Liver (tissue), 8 donors: ENCODE measurements at regions not wholly inside any gene's neighbourhood (a gene's known extent, or its start where the extent isn't known, plus 50 kb on each side); places are given as distances from the start of the nearest gene placed in this dataset.

Experiments
- DNase-seq: peaks from one replicate; pipeline ENCODE4 v3.0.0-alpha.2; 2017; ENCODE audit warnings: low spot score
- H3K27ac ChIP-seq, 2 donors: one replicate each; pipeline ENCODE4 v1.7.0; 2013; ENCODE audit warnings: inconsistent platforms in 2 of 2, low read length in 2 of 2, control low read depth in 1 of 2, low read depth in 1 of 2, mild to moderate bottlenecking in 1 of 2
- H3K27me3 ChIP-seq, 4 donors: one replicate each; pipeline versions ENCODE4 v1.6.1 to v1.7.0; 2013; ENCODE audit warnings: low read length in 3 of 4, inconsistent platforms in 1 of 4, mild to moderate bottlenecking in 1 of 4, moderate library complexity in 1 of 4; ENCODE audit not compliant: control insufficient read depth in 4 of 4, insufficient read depth in 4 of 4
- H3K36me3 ChIP-seq, 4 donors: one replicate each; pipeline versions ENCODE4 v1.6.1 to v1.7.0; 2013; ENCODE audit warnings: low read length in 3 of 4, mild to moderate bottlenecking in 3 of 4, low read depth in 1 of 4, moderate library complexity in 1 of 4; ENCODE audit not compliant: control insufficient read depth in 4 of 4, insufficient read depth in 3 of 4
- H3K4me1 ChIP-seq, 4 donors: one replicate each; pipeline versions ENCODE4 v1.6.1 to v1.7.0; 2013; ENCODE audit warnings: low read length in 3 of 4, mild to moderate bottlenecking in 3 of 4, moderate library complexity in 1 of 4; ENCODE audit not compliant: control insufficient read depth in 4 of 4, insufficient read depth in 4 of 4
- H3K4me3 ChIP-seq, 3 donors: one replicate each; pipeline versions ENCODE4 v1.6.1 to v1.7.0; 2013; ENCODE audit warnings: low read length in 3 of 3, control low read depth in 1 of 3, low read depth in 1 of 3, mild to moderate bottlenecking in 1 of 3
- H3K9ac ChIP-seq, 2 donors: one replicate each; pipeline ENCODE4 v1.7.0; 2013; ENCODE audit warnings: low read length in 2 of 2, mild to moderate bottlenecking in 2 of 2, moderate library complexity in 2 of 2, control low read depth in 1 of 2, low read depth in 1 of 2
- H3K9me3 ChIP-seq, 4 donors: one replicate each; pipeline versions ENCODE4 v1.6.1 to v1.7.0; 2013; ENCODE audit warnings: low read length in 3 of 4; ENCODE audit not compliant: control insufficient read depth in 4 of 4
- ATF3 ChIP-seq: IDR thresholded peaks from 2 replicates; pipeline ENCODE4 v1.6.1; 2016; ENCODE audit warnings: antibody characterized with exemption
- CTCF ChIP-seq: fragments of 150-350 bp; IDR thresholded peaks from 2 replicates; pipeline ENCODE4 v1.5.1; 2017; ENCODE audit warnings: improper control_type of control experiment, low read depth, low read length; ENCODE audit not compliant: missing input control
- EGR1 ChIP-seq, 2 donors: IDR thresholded peaks; 2 replicates each; pipeline ENCODE4 v1.6.1; 2016 to 2018; ENCODE audit warnings: antibody characterized with exemption in 2 of 2, low read depth in 2 of 2
- FOXA1 ChIP-seq: IDR thresholded peaks from 2 replicates; pipeline ENCODE4 v1.6.1; 2016; ENCODE audit warnings: antibody characterized with exemption
- FOXA2 ChIP-seq: IDR thresholded peaks from 2 replicates; pipeline ENCODE4 v1.6.1; 2016; ENCODE audit warnings: antibody characterized with exemption
- GABPA ChIP-seq, 2 donors: IDR thresholded peaks in 1 of 2; conservative IDR thresholded peaks in 1 of 2; 2 replicates each; pipeline ENCODE4 v1.6.1; 2016; ENCODE audit warnings: antibody characterized with exemption in 2 of 2, mild to moderate bottlenecking in 1 of 2, moderate library complexity in 1 of 2
- HNF4A ChIP-seq, 2 donors: conservative IDR thresholded peaks; 2 replicates each; pipeline ENCODE4 v1.6.1; 2016; ENCODE audit warnings: antibody characterized with exemption in 2 of 2, mild to moderate bottlenecking in 2 of 2
- HNF4G ChIP-seq: IDR thresholded peaks from 2 replicates; pipeline ENCODE4 v1.6.1; 2016; ENCODE audit warnings: antibody characterized with exemption
- JUND ChIP-seq, 2 donors: IDR thresholded peaks; 2 replicates each; pipeline ENCODE4 v1.6.1; 2016; ENCODE audit warnings: antibody characterized with exemption in 2 of 2
- NR2F2 ChIP-seq: IDR thresholded peaks from 2 replicates; pipeline ENCODE4 v1.6.1; 2016; ENCODE audit warnings: antibody characterized with exemption
- RAD21 ChIP-seq, 2 donors: IDR thresholded peaks; 2 replicates each; pipeline ENCODE4 v1.6.1; 2016; ENCODE audit warnings: antibody characterized with exemption in 2 of 2, mild to moderate bottlenecking in 2 of 2
- REST ChIP-seq: IDR thresholded peaks from 2 replicates; pipeline ENCODE4 v1.6.1; 2016; ENCODE audit warnings: antibody characterized with exemption, mild to moderate bottlenecking
- RXRA ChIP-seq, 2 donors: IDR thresholded peaks; 2 replicates each; pipeline ENCODE4 v1.6.1; 2017 to 2018; ENCODE audit warnings: antibody characterized with exemption in 2 of 2, mild to moderate bottlenecking in 1 of 2
- SP1 ChIP-seq: IDR thresholded peaks from 2 replicates; pipeline ENCODE4 v1.6.1; 2018; ENCODE audit warnings: antibody characterized with exemption, mild to moderate bottlenecking
- TAF1 ChIP-seq: conservative IDR thresholded peaks from 2 replicates; pipeline ENCODE4 v1.6.1; 2016; ENCODE audit warnings: antibody characterized with exemption, mild to moderate bottlenecking
- YY1 ChIP-seq: IDR thresholded peaks from 2 replicates; pipeline ENCODE4 v1.6.1; 2016; ENCODE audit warnings: antibody characterized with exemption, mild to moderate bottlenecking
- WGBS: extraction: QIAGEN DNeasy Blood & Tissue Kit; methylation state at CpG from one replicate; pipeline ENCODE4 v1.1.7; 2013; 5-methylcytosine and 5-hydroxymethylcytosine counted together
- TF ChIP-seq, protein P1 (sequence below): IDR thresholded peaks from 2 replicates; pipeline ENCODE4 v1.6.1; 2016; ENCODE audit warnings: antibody characterized with exemption
- TF ChIP-seq, protein P2 (sequence below): IDR thresholded peaks from 2 replicates; pipeline ENCODE4 v1.6.1; 2016; ENCODE audit warnings: antibody characterized with exemption
- donor health status: healthy.
- donor health status: healthy.
- donor health status: healthy.
- donor health status: healthy.
- donor health status: healthy.

GRCh38 chrX:6959006-6959405 lies 188.5 kb upstream of the STS start (continued):
- TF ChIP-seq ATF3: no peak
- no peak for TF ChIP-seq GABPA (IDR thresholded peaks at IDR 0.05 in 1 of 2, conservative IDR thresholded peaks at IDR 0.05 in 1 of 2)
- no peak for TF ChIP-seq RAD21 (IDR thresholded peaks at IDR 0.05)
- TF ChIP-seq NR2F2: no peak

GRCh38 chrX:6954836-6955235 lies 192.7 kb upstream of the STS start:
- Histone ChIP-seq H3K9ac (no peak overlapping the region), H3K4me1 (no peaks in the 10 kb centered on the region), H3K36me3 (no peaks in the 10 kb centered on the region), H3K27me3 (no peaks in the 10 kb centered on the region), H3K9me3 (peaks cover 0 to 2% (median 0%) of the 10 kb centered on the region in 4 donors), H3K27ac (no peak overlapping the region), H3K4me3 (no peak overlapping the region)
- DNase-seq: no peak
- 60% methylated on average over 1 of the region's 1 CpG for WGBS
- no peak for TF ChIP-seq JUND (IDR thresholded peaks at IDR 0.05)
- TF ChIP-seq, protein P1, sequence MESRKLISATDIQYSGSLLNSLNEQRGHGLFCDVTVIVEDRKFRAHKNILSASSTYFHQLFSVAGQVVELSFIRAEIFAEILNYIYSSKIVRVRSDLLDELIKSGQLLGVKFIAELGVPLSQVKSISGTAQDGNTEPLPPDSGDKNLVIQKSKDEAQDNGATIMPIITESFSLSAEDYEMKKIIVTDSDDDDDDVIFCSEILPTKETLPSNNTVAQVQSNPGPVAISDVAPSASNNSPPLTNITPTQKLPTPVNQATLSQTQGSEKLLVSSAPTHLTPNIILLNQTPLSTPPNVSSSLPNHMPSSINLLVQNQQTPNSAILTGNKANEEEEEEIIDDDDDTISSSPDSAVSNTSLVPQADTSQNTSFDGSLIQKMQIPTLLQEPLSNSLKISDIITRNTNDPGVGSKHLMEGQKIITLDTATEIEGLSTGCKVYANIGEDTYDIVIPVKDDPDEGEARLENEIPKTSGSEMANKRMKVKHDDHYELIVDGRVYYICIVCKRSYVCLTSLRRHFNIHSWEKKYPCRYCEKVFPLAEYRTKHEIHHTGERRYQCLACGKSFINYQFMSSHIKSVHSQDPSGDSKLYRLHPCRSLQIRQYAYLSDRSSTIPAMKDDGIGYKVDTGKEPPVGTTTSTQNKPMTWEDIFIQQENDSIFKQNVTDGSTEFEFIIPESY: no peak
- TF ChIP-seq REST: no peak
- no peak for TF ChIP-seq CTCF
- no peak for TF ChIP-seq FOXA2
- TF ChIP-seq, protein P2, sequence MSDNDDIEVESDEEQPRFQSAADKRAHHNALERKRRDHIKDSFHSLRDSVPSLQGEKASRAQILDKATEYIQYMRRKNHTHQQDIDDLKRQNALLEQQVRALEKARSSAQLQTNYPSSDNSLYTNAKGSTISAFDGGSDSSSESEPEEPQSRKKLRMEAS: no peak
- TF ChIP-seq NR2F2: no peak
- TF ChIP-seq ATF3: no peak
- TF ChIP-seq HNF4A (conservative IDR thresholded peaks at IDR 0.05): no peak
- no peak for TF ChIP-seq YY1
- no peak for TF ChIP-seq RAD21 (IDR thresholded peaks at IDR 0.05)
- TF ChIP-seq SP1: no peak
- no peak for TF ChIP-seq HNF4G
- TF ChIP-seq EGR1 (IDR thresholded peaks at IDR 0.05; ENCODE audit: low read depth in 2 of 2): no peak
- TF ChIP-seq FOXA1: no peak
- no peak for TF ChIP-seq TAF1
- TF ChIP-seq GABPA (IDR thresholded peaks at IDR 0.05 in 1 of 2, conservative IDR thresholded peaks at IDR 0.05 in 1 of 2): no peak
- TF ChIP-seq RXRA (IDR thresholded peaks at IDR 0.05): no peak
